H9 (cell line): ENCODE measurements at regions not wholly inside any gene's neighbourhood (a gene's known extent, or its start where the extent isn't known, plus 50 kb on each side); places are given as distances from the start of the nearest gene placed in this dataset.

Experiments used
- DNase-seq: peaks from one replicate; pipeline ENCODE4 v3.0.0-alpha.2; 2017
- H2AFZ ChIP-seq: one replicate; pipeline ENCODE4 v1.6.1; 2013; ENCODE audit warnings: mild to moderate bottlenecking, low read length, control low read depth, moderate library complexity
- H2AK5ac ChIP-seq: 2 replicates; pipeline ENCODE4 v1.6.1; 2013; ENCODE audit warnings: low read length, control low read depth, mixed read lengths; ENCODE audit not compliant: insufficient read length
- H2BK120ac ChIP-seq: one replicate; pipeline ENCODE4 v1.6.1; 2013; ENCODE audit warnings: low read depth, mild to moderate bottlenecking, low read length, control low read depth, inconsistent platforms; ENCODE audit not compliant: poor library complexity, severe bottlenecking
- H2BK12ac ChIP-seq: 2 replicates; pipeline ENCODE4 v1.6.1; 2013; ENCODE audit warnings: low read length, control low read depth, mixed read lengths, low read depth; ENCODE audit not compliant: insufficient read length
- H2BK15ac ChIP-seq: 2 replicates; pipeline ENCODE4 v1.6.1; 2013; ENCODE audit warnings: low read depth, low read length, control low read depth
- H2BK20ac ChIP-seq: one replicate; pipeline ENCODE4 v1.6.1; 2013; ENCODE audit warnings: low read depth, mild to moderate bottlenecking, low read length, control low read depth, inconsistent platforms; ENCODE audit not compliant: poor library complexity, severe bottlenecking
- H2BK5ac ChIP-seq: 2 replicates; pipeline ENCODE4 v1.6.1; 2013; ENCODE audit warnings: low read length, control low read depth, mixed read lengths; ENCODE audit not compliant: insufficient read length
- H3K14ac ChIP-seq: 2 replicates; pipeline ENCODE4 v1.6.1; 2013; ENCODE audit warnings: low read length, control low read depth; ENCODE audit not compliant: insufficient read depth
- H3K18ac ChIP-seq: 2 replicates; pipeline ENCODE4 v1.6.1; 2013; ENCODE audit warnings: low read depth, mild to moderate bottlenecking, mixed read lengths, low read length, control low read depth; ENCODE audit not compliant: insufficient read length
- H3K23ac ChIP-seq: 2 replicates; pipeline ENCODE4 v1.6.1; 2013; ENCODE audit warnings: low read length, control low read depth, mixed read lengths, low read depth; ENCODE audit not compliant: insufficient read length
- H3K23me2 ChIP-seq: 2 replicates; pipeline ENCODE4 v1.6.1; 2013; ENCODE audit warnings: low read depth, mild to moderate bottlenecking, mixed read lengths, low read length, control low read depth; ENCODE audit not compliant: insufficient read length, poor library complexity, severe bottlenecking
- H3K27ac ChIP-seq: 2 replicates; pipeline ENCODE4 v1.5.1; 2013; ENCODE audit warnings: low read length, control low read depth, mixed read lengths, low read depth; ENCODE audit not compliant: insufficient read length
- H3K27me3 ChIP-seq: 2 replicates; pipeline ENCODE4 v1.6.1; 2013; ENCODE audit warnings: low read length, control low read depth, inconsistent platforms; ENCODE audit not compliant: insufficient read depth
- H3K4ac ChIP-seq: 2 replicates; pipeline ENCODE4 v1.6.1; 2013; ENCODE audit warnings: low read depth, mild to moderate bottlenecking, control low read depth, inconsistent platforms, low read length, moderate library complexity
- H3K4me1 ChIP-seq: 2 replicates; pipeline ENCODE4 v1.6.1; 2013; ENCODE audit warnings: low read length, control low read depth, inconsistent platforms; ENCODE audit not compliant: insufficient read depth
- H3K4me2 ChIP-seq: 2 replicates; pipeline ENCODE4 v1.6.1; 2013; ENCODE audit warnings: low read length, control low read depth, mixed read lengths; ENCODE audit not compliant: insufficient read length, insufficient read depth
- H3K56ac ChIP-seq: 2 replicates; pipeline ENCODE4 v1.6.1; 2013; ENCODE audit warnings: low read depth, mild to moderate bottlenecking, mixed read lengths, low read length, control low read depth; ENCODE audit not compliant: insufficient read length
- H3K79me1 ChIP-seq: 2 replicates; pipeline ENCODE4 v1.6.1; 2013; ENCODE audit warnings: low read depth, mild to moderate bottlenecking, moderate library complexity, low read length, control low read depth, inconsistent platforms; ENCODE audit not compliant: insufficient read depth, poor library complexity, severe bottlenecking
- H3K79me2 ChIP-seq: 2 replicates; pipeline ENCODE4 v1.6.1; 2013; ENCODE audit warnings: low read length, control low read depth, inconsistent platforms; ENCODE audit not compliant: insufficient read depth
- H3K9ac ChIP-seq: 2 replicates; pipeline ENCODE4 v1.6.1; 2013; ENCODE audit warnings: low read length, control low read depth, mixed read lengths; ENCODE audit not compliant: insufficient read length; ENCODE audit errors: extremely low read depth
- H3K9me3 ChIP-seq: one replicate; pipeline ENCODE4 v1.6.1; 2013; ENCODE audit warnings: low read depth, low read length, inconsistent platforms; ENCODE audit not compliant: control insufficient read depth
- H3T11ph ChIP-seq: one replicate; pipeline ENCODE4 v1.6.1; 2013; ENCODE audit warnings: mild to moderate bottlenecking, low read length, control low read depth, inconsistent platforms
- H4K20me1 ChIP-seq: one replicate; pipeline ENCODE4 v1.6.1; 2013; ENCODE audit not compliant: control insufficient read depth, insufficient read length, insufficient read depth
- H4K5ac ChIP-seq: 2 replicates; pipeline ENCODE4 v1.6.1; 2013; ENCODE audit warnings: low read depth, mild to moderate bottlenecking, mixed read lengths, low read length, control low read depth; ENCODE audit not compliant: insufficient read length
- H4K8ac ChIP-seq: replicated peaks from 2 replicates; pipeline ENCODE4 v1.6.1; 2013; ENCODE audit warnings: low read length, control low read depth, mixed read lengths, low read depth; ENCODE audit not compliant: insufficient read length
- H4K91ac ChIP-seq: 2 replicates; pipeline ENCODE4 v1.6.1; 2013; ENCODE audit warnings: low read depth, mild to moderate bottlenecking, moderate library complexity, mixed read lengths, low read length, control low read depth; ENCODE audit not compliant: insufficient read length
- H3K27ac Mint-ChIP-seq, 3 experiments: 2 replicates in 2 of 3; 3 replicates in 1 of 3; pipeline ENCODE4 v1.8.0; 2020 to 2021; ENCODE audit warnings: mixed read lengths in 3 of 3, mild to moderate bottlenecking in 1 of 3, moderate library complexity in 1 of 3
- H3K27me3 Mint-ChIP-seq: 2 replicates; pipeline ENCODE4 v1.8.0; 2021; ENCODE audit warnings: low read depth, mild to moderate bottlenecking, moderate library complexity, mixed read lengths
- H3K36me3 Mint-ChIP-seq, 3 experiments: 2 replicates in 2 of 3; 3 replicates in 1 of 3; pipeline ENCODE4 v1.8.0; 2020 to 2021; ENCODE audit warnings: low read depth in 3 of 3, mixed read lengths in 3 of 3; ENCODE audit not compliant: insufficient read depth in 1 of 3
- H3K4me1 Mint-ChIP-seq, 2 experiments: 2 replicates each; pipeline ENCODE4 v1.8.0; 2020; ENCODE audit warnings: mixed read lengths in 2 of 2
- H3K4me3 Mint-ChIP-seq, 2 experiments: 2 replicates in 1 of 2; 3 replicates in 1 of 2; pipeline ENCODE4 v1.8.0; 2020 to 2021; ENCODE audit warnings: mild to moderate bottlenecking in 2 of 2, mixed read lengths in 2 of 2, moderate library complexity in 1 of 2
- H3K9me3 Mint-ChIP-seq, 2 experiments: 2 replicates in 1 of 2; 3 replicates in 1 of 2; pipeline ENCODE4 v1.8.0; 2020; ENCODE audit warnings: mild to moderate bottlenecking in 2 of 2, mixed read lengths in 2 of 2, moderate library complexity in 1 of 2
- TF ChIP-seq, protein P1 (sequence below): fragments of 200-600 bp; sonication (generic); conservative IDR thresholded peaks from 3 replicates; pipeline ENCODE4 v1.8.0; 2021; ENCODE audit warnings: antibody characterized with exemption, mild to moderate bottlenecking

DNA sequence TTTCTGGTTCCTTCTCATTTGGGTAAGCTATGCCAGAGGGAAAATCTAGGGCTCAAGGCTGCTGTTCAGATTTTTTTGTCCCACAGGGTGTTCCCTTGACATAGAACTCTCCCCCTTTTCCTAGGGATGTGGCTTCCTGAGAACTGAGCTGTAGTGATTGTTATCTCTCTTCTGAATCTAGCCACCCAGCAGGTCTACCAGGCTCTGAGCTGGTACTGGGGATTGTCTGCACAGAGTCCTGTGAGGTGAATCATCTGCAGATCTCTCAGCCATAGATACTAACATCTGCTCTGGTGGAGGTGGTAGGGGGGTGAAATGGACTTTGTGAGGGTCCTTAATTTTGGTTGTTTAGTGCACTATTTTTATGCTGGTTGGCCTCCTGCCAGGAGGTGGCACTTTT lies 167.3 kb upstream of the PGR start:
- TF ChIP-seq, protein P1, sequence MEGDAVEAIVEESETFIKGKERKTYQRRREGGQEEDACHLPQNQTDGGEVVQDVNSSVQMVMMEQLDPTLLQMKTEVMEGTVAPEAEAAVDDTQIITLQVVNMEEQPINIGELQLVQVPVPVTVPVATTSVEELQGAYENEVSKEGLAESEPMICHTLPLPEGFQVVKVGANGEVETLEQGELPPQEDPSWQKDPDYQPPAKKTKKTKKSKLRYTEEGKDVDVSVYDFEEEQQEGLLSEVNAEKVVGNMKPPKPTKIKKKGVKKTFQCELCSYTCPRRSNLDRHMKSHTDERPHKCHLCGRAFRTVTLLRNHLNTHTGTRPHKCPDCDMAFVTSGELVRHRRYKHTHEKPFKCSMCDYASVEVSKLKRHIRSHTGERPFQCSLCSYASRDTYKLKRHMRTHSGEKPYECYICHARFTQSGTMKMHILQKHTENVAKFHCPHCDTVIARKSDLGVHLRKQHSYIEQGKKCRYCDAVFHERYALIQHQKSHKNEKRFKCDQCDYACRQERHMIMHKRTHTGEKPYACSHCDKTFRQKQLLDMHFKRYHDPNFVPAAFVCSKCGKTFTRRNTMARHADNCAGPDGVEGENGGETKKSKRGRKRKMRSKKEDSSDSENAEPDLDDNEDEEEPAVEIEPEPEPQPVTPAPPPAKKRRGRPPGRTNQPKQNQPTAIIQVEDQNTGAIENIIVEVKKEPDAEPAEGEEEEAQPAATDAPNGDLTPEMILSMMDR, result no peak
- H3K4me3 Mint-ChIP-seq, result no peak overlapping the region
- H4K20me1 ChIP-seq, result no peaks in the 10 kb centered on the region
- no peaks in the 10 kb centered on the region for H3K36me3 Mint-ChIP-seq
- no peak overlapping the region for H3K9ac ChIP-seq
- peaks cover 0 to 2% of the 10 kb centered on the region in 2 experiments; a peak in 2 of 5 replicates for H3K9me3 Mint-ChIP-seq
- H2BK15ac ChIP-seq, result no peak overlapping the region
- H3K27me3 ChIP-seq, result no peaks in the 10 kb centered on the region
- no peak overlapping the region for H3K4ac ChIP-seq
- no peaks in the 10 kb centered on the region for H3K4me1 Mint-ChIP-seq
- DNase-seq, result no peak
- H4K91ac ChIP-seq, result no peak overlapping the region
- H2AK5ac ChIP-seq, result no peak overlapping the region
- no peak overlapping the region for H3K4me2 ChIP-seq
- H4K8ac ChIP-seq, result no peak overlapping the region
- H2BK20ac ChIP-seq, result no peak overlapping the region
- H3K27ac Mint-ChIP-seq, result no peak overlapping the region
- no peak overlapping the region for H3K14ac ChIP-seq
- no peaks in the 10 kb centered on the region for H3K79me1 ChIP-seq
- no peak overlapping the region for H2AFZ ChIP-seq
- no peaks in the 10 kb centered on the region for H3K27me3 Mint-ChIP-seq
- no peak overlapping the region for H2BK12ac ChIP-seq
- H3K27ac ChIP-seq, result no peak overlapping the region
- no peak overlapping the region for H2BK5ac ChIP-seq
- H3T11ph ChIP-seq, result no peak overlapping the region
- no peak overlapping the region for H3K56ac ChIP-seq
- H2BK120ac ChIP-seq, result no peak overlapping the region
- no peak overlapping the region for H4K5ac ChIP-seq
- H3K18ac ChIP-seq, result no peak overlapping the region
- no peaks in the 10 kb centered on the region for H3K4me1 ChIP-seq
- H3K9me3 ChIP-seq, result no peaks in the 10 kb centered on the region
- H3K79me2 ChIP-seq, result no peaks in the 10 kb centered on the region
- H3K23me2 ChIP-seq, result no peaks in the 10 kb centered on the region
- no peak overlapping the region for H3K23ac ChIP-seq
